ENCODE measurements at regions not wholly inside any gene's neighbourhood (a gene's known extent, or its start where the extent isn't known, plus 50 kb on each side); places are given as distances from the start of the nearest gene placed in this dataset.
"Not testable (repeated sequence)": the region's sequence is repeated elsewhere in the genome, so short reads cannot be mapped to it uniquely, and the experiment has no call there.

DNA sequence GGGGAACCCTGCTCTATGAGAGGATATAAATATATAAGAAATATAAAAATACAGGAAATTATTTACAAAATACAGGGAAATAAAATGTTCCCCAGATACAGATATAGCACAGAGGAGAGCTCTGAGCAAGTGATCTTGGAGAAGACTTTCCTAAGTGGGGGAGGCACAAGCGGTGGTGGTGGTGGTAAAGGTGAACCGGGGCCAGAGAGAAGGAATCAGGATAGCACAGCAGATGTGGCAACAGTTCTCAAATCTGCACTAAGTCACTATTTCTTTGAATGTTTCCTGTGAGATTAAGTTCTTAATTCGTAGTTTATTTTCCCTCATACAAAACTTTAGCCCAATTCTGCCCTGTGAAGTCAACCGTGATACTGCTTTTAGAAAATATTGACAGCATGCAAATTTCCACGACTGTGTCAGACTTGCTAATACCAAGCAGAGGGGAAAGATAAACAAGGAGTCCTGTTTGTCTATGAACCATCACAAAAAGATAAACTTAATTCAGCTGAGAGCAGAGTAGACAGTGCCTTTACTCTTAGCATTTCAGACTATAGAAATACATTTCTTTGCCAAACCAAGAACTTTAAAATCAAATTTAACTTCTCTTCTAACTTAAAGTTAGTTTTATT is 237.5 kb upstream of the POGK start (continued):
- TF ChIP-seq, protein P1, sequence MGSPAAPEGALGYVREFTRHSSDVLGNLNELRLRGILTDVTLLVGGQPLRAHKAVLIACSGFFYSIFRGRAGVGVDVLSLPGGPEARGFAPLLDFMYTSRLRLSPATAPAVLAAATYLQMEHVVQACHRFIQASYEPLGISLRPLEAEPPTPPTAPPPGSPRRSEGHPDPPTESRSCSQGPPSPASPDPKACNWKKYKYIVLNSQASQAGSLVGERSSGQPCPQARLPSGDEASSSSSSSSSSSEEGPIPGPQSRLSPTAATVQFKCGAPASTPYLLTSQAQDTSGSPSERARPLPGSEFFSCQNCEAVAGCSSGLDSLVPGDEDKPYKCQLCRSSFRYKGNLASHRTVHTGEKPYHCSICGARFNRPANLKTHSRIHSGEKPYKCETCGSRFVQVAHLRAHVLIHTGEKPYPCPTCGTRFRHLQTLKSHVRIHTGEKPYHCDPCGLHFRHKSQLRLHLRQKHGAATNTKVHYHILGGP (tag by site-specific recombination; IDR thresholded peaks at IDR 0.05): no peak
- TF ChIP-seq MEIS1 (CRISPR knock-in tag; IDR thresholded peaks at IDR 0.05; ENCODE audit: borderline replicate concordance): no peak
- TF ChIP-seq ZNF596 (tag by site-specific recombination; IDR thresholded peaks at IDR 0.05): no peak

DNA sequence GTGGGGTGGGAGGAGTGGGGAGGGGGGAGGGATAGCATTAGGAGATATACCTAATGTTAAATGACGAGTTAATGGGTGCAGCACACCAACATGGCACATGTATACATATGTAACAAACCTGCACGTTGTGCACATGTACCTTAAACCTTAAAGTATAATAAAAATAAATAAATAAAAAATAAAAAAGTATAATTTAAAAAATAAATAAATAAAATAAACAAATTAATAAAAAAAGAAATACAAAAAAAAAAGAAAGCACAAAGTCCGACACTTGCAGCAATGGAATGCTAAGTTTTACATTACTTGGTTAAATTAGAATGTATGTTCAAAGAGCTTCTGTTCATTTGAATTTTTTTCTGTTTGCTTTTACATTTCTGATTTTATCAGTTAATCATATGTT is 236.5 kb upstream of the POGK start:
- H3K36me3 ChIP-seq (ENCODE audit: control insufficient read depth in 2 of 2, insufficient read depth in 1 of 2, low read length in 2 of 2); H3K4me1 ChIP-seq (ENCODE audit: control insufficient read depth, insufficient read depth, low read length); POLR2A ChIA-PET; CTCF ChIA-PET; H3K4me3 ChIP-seq (ENCODE audit: low read depth, low read length); H3K9me3 ChIP-seq (ENCODE audit: control insufficient read depth, insufficient read depth, low read depth, low read length); H3K27ac ChIP-seq (ENCODE audit: extremely low read depth, low read depth, low read length): not testable (repeated sequence)

DNA sequence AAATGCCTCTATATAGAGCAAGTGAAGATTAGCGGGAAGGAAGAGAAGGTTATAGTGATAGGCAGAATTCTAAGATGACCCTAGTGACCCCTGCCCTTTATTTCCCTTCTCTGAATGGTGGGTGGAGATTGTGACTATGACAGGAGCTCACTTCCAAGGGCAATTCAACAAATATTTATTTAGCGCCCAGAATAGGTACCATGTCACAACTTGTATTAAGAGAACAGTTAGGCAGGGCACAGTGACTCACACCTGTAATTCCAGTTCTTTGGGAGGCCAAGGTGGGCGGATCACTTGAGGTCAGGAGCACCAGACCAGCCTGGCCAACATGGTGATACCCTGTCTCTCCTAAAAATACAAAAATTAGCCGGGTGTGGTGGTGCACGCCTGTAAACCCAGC is 236.0 kb upstream of the POGK start:
- ChIA-PET POLR2A (no interaction called here), CTCF (interaction anchor here (0.8 kb wide), 1 partner anchor 171 kb away, joined by 3 read pairs; no protein-coding TSS in a partner anchor)
- Histone ChIP-seq H3K4me1 (ENCODE audit: control insufficient read depth, insufficient read depth, low read length) (no peaks in the 10 kb centered on the region), H3K36me3 (ENCODE audit: control insufficient read depth in 2 of 2, insufficient read depth in 1 of 2, low read length in 2 of 2) (no peaks in the 10 kb centered on the region), H3K4me3 (ENCODE audit: low read depth, low read length) (no peak overlapping the region), H3K9me3 (ENCODE audit: control insufficient read depth, insufficient read depth, low read depth, low read length) (no peaks in the 10 kb centered on the region), H3K27ac (ENCODE audit: extremely low read depth, low read depth, low read length) (no peak overlapping the region)
- TF ChIP-seq ZNF560 (tag by site-specific recombination; IDR thresholded peaks at IDR 0.05; ENCODE audit: borderline replicate concordance) (no peak), KLF9 (tag by site-specific recombination; IDR thresholded peaks at IDR 0.05; ENCODE audit: low read depth) (no peak), ZNF239 (tag by site-specific recombination; IDR thresholded peaks at IDR 0.05) (no peak), ZNF132 (tag by site-specific recombination; IDR thresholded peaks at IDR 0.05; ENCODE audit: borderline replicate concordance) (no peak), ZNF174 (tag by site-specific recombination; IDR thresholded peaks at IDR 0.05) (no peak), ZSCAN16 (tag by site-specific recombination; IDR thresholded peaks at IDR 0.05) (no peak), ZNF660 (tag by site-specific recombination; IDR thresholded peaks at IDR 0.05) (no peak), GLI2 (tag by site-specific recombination; IDR thresholded peaks at IDR 0.05; ENCODE audit: borderline replicate concordance, low read depth) (no peak), GLI4 (tag by site-specific recombination; IDR thresholded peaks at IDR 0.05) (no peak), ZNF19 (tag by site-specific recombination; IDR thresholded peaks at IDR 0.05; ENCODE audit: low read depth) (no peak), ZNF558 (tag by site-specific recombination; IDR thresholded peaks at IDR 0.05) (no peak), ZNF175 (tag by site-specific recombination; IDR thresholded peaks at IDR 0.05) (no peak), ZNF350 (tag by site-specific recombination; IDR thresholded peaks at IDR 0.05) (no peak), ZNF169 (tag by site-specific recombination; IDR thresholded peaks at IDR 0.05) (no peak), ZNF416 (tag by site-specific recombination; IDR thresholded peaks at IDR 0.05) (no peak), EGR2 (tag by site-specific recombination; IDR thresholded peaks at IDR 0.05; ENCODE audit: low read depth) (no peak), REPIN1 (tag by site-specific recombination; IDR thresholded peaks at IDR 0.05; ENCODE audit: low read depth) (no peak), ZNF623 (tag by site-specific recombination; IDR thresholded peaks at IDR 0.05) (no peak)
- TF ChIP-seq, protein P2, sequence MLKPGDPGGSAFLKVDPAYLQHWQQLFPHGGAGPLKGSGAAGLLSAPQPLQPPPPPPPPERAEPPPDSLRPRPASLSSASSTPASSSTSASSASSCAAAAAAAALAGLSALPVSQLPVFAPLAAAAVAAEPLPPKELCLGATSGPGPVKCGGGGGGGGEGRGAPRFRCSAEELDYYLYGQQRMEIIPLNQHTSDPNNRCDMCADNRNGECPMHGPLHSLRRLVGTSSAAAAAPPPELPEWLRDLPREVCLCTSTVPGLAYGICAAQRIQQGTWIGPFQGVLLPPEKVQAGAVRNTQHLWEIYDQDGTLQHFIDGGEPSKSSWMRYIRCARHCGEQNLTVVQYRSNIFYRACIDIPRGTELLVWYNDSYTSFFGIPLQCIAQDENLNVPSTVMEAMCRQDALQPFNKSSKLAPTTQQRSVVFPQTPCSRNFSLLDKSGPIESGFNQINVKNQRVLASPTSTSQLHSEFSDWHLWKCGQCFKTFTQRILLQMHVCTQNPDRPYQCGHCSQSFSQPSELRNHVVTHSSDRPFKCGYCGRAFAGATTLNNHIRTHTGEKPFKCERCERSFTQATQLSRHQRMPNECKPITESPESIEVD (tag by site-specific recombination; IDR thresholded peaks at IDR 0.05): no peak
